DND-41 (cell line): ENCODE measurements at regions not wholly inside any gene's neighbourhood (a gene's known extent, or its start where the extent isn't known, plus 50 kb on each side); places are given as distances from the start of the nearest gene placed in this dataset.

Experiments
- EZH2 ChIP-seq: IDR thresholded peaks from 3 replicates; pipeline ENCODE4 v1.6.1; 2012; ENCODE audit warnings: borderline replicate concordance, low read depth, mild to moderate bottlenecking, moderate library complexity, low read length, inconsistent platforms; ENCODE audit not compliant: severe bottlenecking
- TF ChIP-seq, protein P1 (sequence below): IDR thresholded peaks from 2 replicates; pipeline ENCODE4 v1.5.1; 2012; ENCODE audit warnings: borderline replicate concordance, low read length, moderate library complexity, mild to moderate bottlenecking; ENCODE audit not compliant: poor library complexity, severe bottlenecking; ENCODE audit errors: extremely low read depth

DNA sequence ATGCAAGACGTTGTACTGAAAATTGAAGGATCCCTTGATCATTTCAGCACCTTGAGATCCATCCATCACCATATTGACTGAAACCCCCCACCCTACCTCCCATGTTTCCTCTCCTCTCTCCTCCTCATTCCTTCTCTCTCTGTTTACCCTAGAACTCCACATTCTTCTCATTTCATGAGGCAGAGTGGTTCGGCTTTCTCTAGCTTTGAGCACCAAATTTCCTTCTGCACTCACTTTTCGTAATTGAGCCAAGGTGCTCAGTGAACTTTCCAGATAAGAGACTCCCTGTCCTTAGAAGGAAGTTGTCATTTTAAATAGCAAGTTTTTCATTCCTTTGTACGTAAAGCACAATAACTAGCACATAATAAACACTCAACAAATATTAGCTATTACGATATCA lies 108.3 kb upstream of the SLC34A2 start:
- TF ChIP-seq, protein P1, sequence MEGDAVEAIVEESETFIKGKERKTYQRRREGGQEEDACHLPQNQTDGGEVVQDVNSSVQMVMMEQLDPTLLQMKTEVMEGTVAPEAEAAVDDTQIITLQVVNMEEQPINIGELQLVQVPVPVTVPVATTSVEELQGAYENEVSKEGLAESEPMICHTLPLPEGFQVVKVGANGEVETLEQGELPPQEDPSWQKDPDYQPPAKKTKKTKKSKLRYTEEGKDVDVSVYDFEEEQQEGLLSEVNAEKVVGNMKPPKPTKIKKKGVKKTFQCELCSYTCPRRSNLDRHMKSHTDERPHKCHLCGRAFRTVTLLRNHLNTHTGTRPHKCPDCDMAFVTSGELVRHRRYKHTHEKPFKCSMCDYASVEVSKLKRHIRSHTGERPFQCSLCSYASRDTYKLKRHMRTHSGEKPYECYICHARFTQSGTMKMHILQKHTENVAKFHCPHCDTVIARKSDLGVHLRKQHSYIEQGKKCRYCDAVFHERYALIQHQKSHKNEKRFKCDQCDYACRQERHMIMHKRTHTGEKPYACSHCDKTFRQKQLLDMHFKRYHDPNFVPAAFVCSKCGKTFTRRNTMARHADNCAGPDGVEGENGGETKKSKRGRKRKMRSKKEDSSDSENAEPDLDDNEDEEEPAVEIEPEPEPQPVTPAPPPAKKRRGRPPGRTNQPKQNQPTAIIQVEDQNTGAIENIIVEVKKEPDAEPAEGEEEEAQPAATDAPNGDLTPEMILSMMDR: no peak
- no peak for TF ChIP-seq EZH2
